ENCODE measurements at regions not wholly inside any gene's neighbourhood (a gene's known extent, or its start where the extent isn't known, plus 50 kb on each side); places are given as distances from the start of the nearest gene placed in this dataset.

- no peak for TF ChIP-seq CTCF (IDR thresholded peaks at IDR 0.05)
- TF ChIP-seq POLR2A (IDR thresholded peaks at IDR 0.05): no peak
- TF ChIP-seq POLR2AphosphoS5 (IDR thresholded peaks at IDR 0.05): no peak
- no peak for TF ChIP-seq EP300 (IDR thresholded peaks at IDR 0.05)
Observed at GRCh38 chr6:44000164-44000842, 126.9 kb downstream of the MRPL14 start.
